Mesodermal cell (in vitro differentiated cells): ENCODE measurements at regions not wholly inside any gene's neighbourhood (a gene's known extent, or its start where the extent isn't known, plus 50 kb on each side); places are given as distances from the start of the nearest gene placed in this dataset.
"Not testable (repeated sequence)": the region's sequence is repeated elsewhere in the genome, so short reads cannot be mapped to it uniquely, and the experiment has no call there.

Experiments used
- H3K27ac ChIP-seq: 2 replicates; pipeline ENCODE4 v1.7.0; 2013; ENCODE audit warnings: mild to moderate bottlenecking, low read depth, low read length, moderate library complexity; ENCODE audit not compliant: severe bottlenecking
- H3K36me3 ChIP-seq: 2 replicates; pipeline ENCODE4 v1.7.1; 2013; ENCODE audit warnings: mild to moderate bottlenecking, low read length, moderate library complexity; ENCODE audit not compliant: control insufficient read depth, insufficient read depth
- H3K4me1 ChIP-seq: one replicate; pipeline ENCODE4 v1.7.1; 2013; ENCODE audit warnings: mild to moderate bottlenecking, low read length; ENCODE audit not compliant: insufficient read depth, control insufficient read depth, poor library complexity, severe bottlenecking
- H3K4me3 ChIP-seq: 2 replicates; pipeline ENCODE4 v1.7.0; 2013; ENCODE audit warnings: low read length, control low read depth, mild to moderate bottlenecking; ENCODE audit not compliant: insufficient read depth, poor library complexity, severe bottlenecking; ENCODE audit errors: extremely low read depth
- H3K9me3 ChIP-seq: 2 replicates; pipeline ENCODE4 v1.7.1; 2013; ENCODE audit warnings: mild to moderate bottlenecking, low read length, moderate library complexity; ENCODE audit not compliant: control insufficient read depth
- WGBS, 2 experiments: methylation state at CpG; one replicate each; pipeline ENCODE4 v1.1.5; 2013; ENCODE audit warnings: missing lambda C conversion rate in 2 of 2; ENCODE audit not compliant: insufficient coverage in 2 of 2; 5-methylcytosine and 5-hydroxymethylcytosine counted together

- no peaks in the 10 kb centered on the region for H3K36me3 ChIP-seq
- no peak overlapping the region for H3K4me3 ChIP-seq
- no peaks in the 10 kb centered on the region for H3K4me1 ChIP-seq
- 78 to 100% methylated on average over 2 to 3 of the region's 3 CpGs for WGBS, 2 experiments
- no peak overlapping the region for H3K27ac ChIP-seq
- H3K9me3 ChIP-seq = peaks cover 4% of the 10 kb centered on the region
Observed at GRCh38 chr11:45739866-45740265, 65.1 kb upstream of the SLC35C1 start.

- H3K4me3 ChIP-seq, H3K9me3 ChIP-seq, H3K36me3 ChIP-seq, H3K4me1 ChIP-seq, H3K27ac ChIP-seq: not testable (repeated sequence)
- WGBS, 2 experiments = 92 to 100% methylated on average over 3 of the region's 22 CpGs
Observed at GRCh38 chr11:45739071-45739470, 65.9 kb upstream of the SLC35C1 start.

- not testable (repeated sequence) for H3K4me3 ChIP-seq, H3K9me3 ChIP-seq, H3K27ac ChIP-seq, H3K36me3 ChIP-seq, H3K4me1 ChIP-seq
- WGBS, 2 experiments = no CpG with 5 or more reads among the region's 37 CpGs
Observed at GRCh38 chr11:45738194-45738593, 66.8 kb upstream of the SLC35C1 start.

DNA sequence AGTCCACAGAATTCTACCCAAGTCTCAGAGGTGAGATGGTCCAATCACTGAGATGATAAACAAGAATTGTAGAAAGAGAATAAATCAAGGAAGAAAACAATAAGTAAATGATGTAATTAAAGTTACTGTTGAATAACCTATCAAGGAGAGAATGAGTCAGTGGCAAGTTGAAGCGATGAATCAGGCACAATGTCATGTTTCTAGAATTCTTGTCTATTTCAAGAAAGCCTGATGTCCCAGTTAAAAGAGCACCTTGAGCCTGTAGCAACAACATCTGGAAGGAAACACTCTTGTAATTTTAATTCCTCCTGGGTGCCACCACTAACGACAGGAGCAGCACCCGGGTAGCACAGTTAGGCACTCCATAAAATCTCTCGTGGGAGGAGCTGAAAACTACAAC is 67.9 kb upstream of the SLC35C1 start:
- H3K36me3 ChIP-seq = no peaks in the 10 kb centered on the region
- no peak overlapping the region for H3K4me3 ChIP-seq
- no peaks in the 10 kb centered on the region for H3K4me1 ChIP-seq
- H3K27ac ChIP-seq = no peak overlapping the region
- H3K9me3 ChIP-seq = peaks cover 4% of the 10 kb centered on the region
- 89 to 100% methylated on average over 1 of the region's 4 CpGs for WGBS, 2 experiments

DNA sequence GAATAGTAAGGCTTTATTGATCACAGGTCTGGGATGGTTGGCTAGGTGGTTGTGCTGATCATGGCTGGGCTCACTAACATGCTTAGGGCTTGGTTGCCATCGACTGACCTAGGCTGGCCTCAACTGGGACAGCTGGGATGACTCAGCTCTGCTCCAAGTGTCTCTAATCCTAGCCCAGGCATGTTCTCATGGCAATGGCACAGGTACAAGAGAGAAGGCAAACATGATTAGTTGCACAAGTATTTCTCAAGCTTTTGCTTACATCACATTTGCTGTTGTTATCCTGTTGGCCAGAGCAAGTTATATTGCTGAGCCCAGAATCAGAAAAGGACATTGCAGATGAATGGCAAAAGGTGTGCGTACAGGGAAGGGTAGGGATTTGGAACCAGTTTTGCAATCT is 68.5 kb upstream of the SLC35C1 start:
- peaks cover 4% of the 10 kb centered on the region for H3K9me3 ChIP-seq
- H3K36me3 ChIP-seq = no peaks in the 10 kb centered on the region
- no peak overlapping the region for H3K27ac ChIP-seq
- no peaks in the 10 kb centered on the region for H3K4me1 ChIP-seq
- 88 to 90% methylated on average over 2 of the region's 2 CpGs for WGBS, 2 experiments
- no peak overlapping the region for H3K4me3 ChIP-seq

- no peak overlapping the region for H3K4me3 ChIP-seq
- no peaks in the 10 kb centered on the region for H3K36me3 ChIP-seq
- H3K4me1 ChIP-seq = no peaks in the 10 kb centered on the region
- WGBS, 2 experiments = 100% methylated on average over 1 of the region's 1 CpG; no CpG with 5 or more reads in 1 of the 2 experiments
- no peak overlapping the region for H3K27ac ChIP-seq
- peaks cover 4% of the 10 kb centered on the region for H3K9me3 ChIP-seq
Observed at GRCh38 chr11:45733176-45733575, 67.8 kb upstream of the CHST1 start.

- Histone ChIP-seq H3K36me3 (no peaks in the 10 kb centered on the region), H3K4me3 (no peak overlapping the region), H3K27ac (no peak overlapping the region), H3K9me3 (peaks cover 4% of the 10 kb centered on the region), H3K4me1 (no peaks in the 10 kb centered on the region)
Observed at GRCh38 chr11:45732343-45732742, 66.9 kb upstream of the CHST1 start.

DNA sequence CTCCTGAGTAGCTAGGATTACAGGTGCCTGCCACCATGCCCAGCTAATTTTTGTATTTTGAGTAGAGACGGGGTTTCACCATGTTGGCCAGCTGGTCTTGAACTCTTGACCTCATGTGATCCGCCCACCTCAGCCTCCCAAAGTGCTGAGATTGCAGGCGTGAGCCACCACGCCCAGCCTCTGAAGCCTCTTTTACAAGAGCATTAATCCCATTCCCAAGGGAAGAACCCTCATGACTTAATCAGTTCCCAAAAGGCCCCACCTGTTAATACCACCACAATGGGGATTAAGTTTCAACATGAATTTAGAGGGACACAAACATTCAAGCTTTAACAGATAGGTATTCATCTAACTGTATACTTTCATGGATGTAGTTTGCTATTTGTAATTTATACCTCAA is 65.7 kb upstream of the CHST1 start:
- not testable (repeated sequence) for H3K27ac ChIP-seq, H3K36me3 ChIP-seq, H3K4me1 ChIP-seq, H3K4me3 ChIP-seq, H3K9me3 ChIP-seq
- WGBS, 2 experiments = 85 to 87% methylated on average over 3 to 4 of the region's 4 CpGs

- Histone ChIP-seq H3K36me3 (no peaks in the 10 kb centered on the region), H3K9me3 (no peaks in the 10 kb centered on the region), H3K27ac (no peak overlapping the region), H3K4me3 (no peak overlapping the region), H3K4me1 (no peaks in the 10 kb centered on the region)
- WGBS, 2 experiments = 76 to 84% methylated on average over 3 of the region's 3 CpGs
Observed at GRCh38 chr11:45730014-45730413, 64.6 kb upstream of the CHST1 start.

- WGBS, 2 experiments = 77 to 94% methylated on average over 2 of the region's 2 CpGs
- no peak overlapping the region for H3K27ac ChIP-seq
- no peaks in the 10 kb centered on the region for H3K9me3 ChIP-seq
Observed at GRCh38 chr11:45726493-45727054, 61.2 kb upstream of the CHST1 start.

GRCh38 chr11:45725776-45726492 is 60.5 kb upstream of the CHST1 start:
- Histone ChIP-seq H3K4me1 (no peaks in the 10 kb centered on the region), H3K9me3 (no peaks in the 10 kb centered on the region), H3K4me3 (no peak overlapping the region), H3K27ac (no peak overlapping the region), H3K36me3 (no peaks in the 10 kb centered on the region)
- WGBS, 2 experiments = 83 to 89% methylated on average over 4 of the region's 6 CpGs

More at GRCh38 chr11:45726493-45727054, 61.2 kb upstream of the CHST1 start:
- Histone ChIP-seq H3K4me1 (no peaks in the 10 kb centered on the region), H3K36me3 (no peaks in the 10 kb centered on the region), H3K4me3 (no peak overlapping the region)
